A549 (cell line): ENCODE measurements at regions not wholly inside any gene's neighbourhood (a gene's known extent, or its start where the extent isn't known, plus 50 kb on each side); places are given as distances from the start of the nearest gene placed in this dataset.

Experiments used
- ATAC-seq, 2 experiments: fragments of 200-7000 bp in 1 of 2; fragments of >200 bp in 1 of 2; cut with Nextera tagmentation in 1 of 2; cut with Tn5 transposase in 1 of 2; 3 replicates each; pipeline versions ENCODE4 v1.8.0 to v1.9.1; 2018 to 2020; ENCODE audit warnings: mild to moderate bottlenecking in 1 of 2, moderate library complexity in 1 of 2
- CTCF ChIA-PET: fragments of 300-600 bp; sonication (Branson Sonifier 250); formaldehyde crosslinking; extraction: SDS; loops from one replicate; lab custom pipeline; 2021; ENCODE audit warnings: antibody characterized with exemption, inconsistent platforms; lab: Yijun Ruan, JAX
- POLR2A ChIA-PET: fragments of 350-600 bp; formaldehyde crosslinking; extraction: SDS; loops from one replicate; lab custom pipeline; 2021; ENCODE audit warnings: antibody characterized with exemption, inconsistent platforms; lab: Yijun Ruan, JAX
- DNase-seq, 2 experiments: peaks; one replicate each; pipeline versions ENCODE4 v3.0.0 to v3.0.0-alpha.2; 2011 to 2016; ENCODE audit warnings: low read depth in 1 of 2, low spot score in 1 of 2
- FAIRE-seq: peaks from 2 replicates; lab custom pipeline; 2011; peaks lifted over from hg19 to GRCh38; lab: Jason Lieb, UNC
- H3K27ac ChIP-seq, 2 experiments: fragments of >200 bp; sonication (Bioruptor Twin); formaldehyde crosslinking; 3 replicates each; pipeline ENCODE4 v1.5.1; 2016 to 2017
- H3K4me1 ChIP-seq: fragments of >200 bp; sonication (Bioruptor Twin); formaldehyde crosslinking; 3 replicates; pipeline ENCODE4 v1.6.1; 2016
- H3K4me2 ChIP-seq: fragments of >200 bp; sonication (Bioruptor Twin); formaldehyde crosslinking; 3 replicates; pipeline ENCODE4 v1.6.1; 2016
- H3K4me3 ChIP-seq: fragments of >200 bp; sonication (Bioruptor Twin); formaldehyde crosslinking; 3 replicates; pipeline ENCODE4 v1.5.1; 2016
- H3K9me3 ChIP-seq: fragments of >200 bp; sonication (Bioruptor Twin); formaldehyde crosslinking; 3 replicates; pipeline ENCODE4 v1.6.1; 2016
- BCL3 ChIP-seq: fragments of >200 bp; sonication (Bioruptor Twin); formaldehyde crosslinking; IDR thresholded peaks from 3 replicates; pipeline ENCODE4 v1.6.1; 2016
- BHLHE40 ChIP-seq: IDR thresholded peaks from 2 replicates; pipeline ENCODE4 v1.6.1; 2012; ENCODE audit warnings: low read depth, low read length, inconsistent platforms
- CBX2 ChIP-seq: fragments of 200-600 bp; sonication (generic); IDR thresholded peaks from 2 replicates; pipeline ENCODE4 v1.6.1; 2016; ENCODE audit warnings: low read depth, mild to moderate bottlenecking, borderline replicate concordance
- CTCF ChIP-seq: fragments of >200 bp; sonication (Bioruptor Twin); formaldehyde crosslinking; IDR thresholded peaks from 3 replicates; pipeline ENCODE4 v1.5.1; 2016
- EHF ChIP-seq: fragments of 250-450 bp; sonication (Bioruptor Pico); IDR thresholded peaks from 2 replicates; pipeline ENCODE4 v1.5.0; 2020; ENCODE audit warnings: mild to moderate bottlenecking
- EHMT2 ChIP-seq: fragments of 200-600 bp; sonication (generic); IDR thresholded peaks from 2 replicates; pipeline ENCODE4 v1.6.1; 2016; ENCODE audit warnings: antibody characterized with exemption, low read depth, mild to moderate bottlenecking, moderate library complexity
- EP300 ChIP-seq, 2 experiments: fragments of >200 bp; sonication (Bioruptor Twin); formaldehyde crosslinking; IDR thresholded peaks; 2 replicates in 1 of 2; 3 replicates in 1 of 2; pipeline ENCODE4 v1.6.1; 2016 to 2017
- HDAC2 ChIP-seq: fragments of 200-600 bp; sonication (generic); IDR thresholded peaks from 2 replicates; pipeline ENCODE4 v1.6.1; 2016
- HOXB13 ChIP-seq: fragments of 250-450 bp; sonication (Bioruptor Pico); IDR thresholded peaks from 2 replicates; pipeline ENCODE4 v1.5.0; 2020; ENCODE audit warnings: low read depth, mild to moderate bottlenecking, moderate library complexity
- KDM1A ChIP-seq: fragments of 200-600 bp; sonication (generic); IDR thresholded peaks from 2 replicates; pipeline ENCODE4 v1.6.1; 2016; ENCODE audit warnings: low read depth, mild to moderate bottlenecking
- MAFK ChIP-seq: fragments of 450-650 bp; IDR thresholded peaks from 2 replicates; pipeline ENCODE4 v1.6.1; 2014; ENCODE audit not compliant: partially characterized antibody
- NFE2L2 ChIP-seq: fragments of 150-350 bp; conservative IDR thresholded peaks from 2 replicates; pipeline ENCODE4 v1.6.1; 2014; ENCODE audit warnings: low read length
- NR3C1 ChIP-seq: fragments of >200 bp; sonication (Bioruptor Twin); formaldehyde crosslinking; IDR thresholded peaks from 3 replicates; pipeline ENCODE4 v1.6.1; 2017
- PHF8 ChIP-seq: fragments of 200-600 bp; sonication (generic); IDR thresholded peaks from 2 replicates; pipeline ENCODE4 v1.6.1; 2016; ENCODE audit warnings: low read depth, mild to moderate bottlenecking, antibody characterized with exemption, moderate library complexity, borderline replicate concordance
- RFX5 ChIP-seq: fragments of 450-650 bp; IDR thresholded peaks from 2 replicates; pipeline ENCODE4 v1.7.1; 2014; ENCODE audit warnings: antibody characterized with exemption, mild to moderate bottlenecking, moderate library complexity
- TFCP2L1 ChIP-seq: fragments of 250-450 bp; sonication (Bioruptor Pico); IDR thresholded peaks from 2 replicates; pipeline ENCODE4 v1.5.0; 2021; ENCODE audit warnings: mild to moderate bottlenecking
- ZNF302 ChIP-seq: fragments of 250-450 bp; sonication (Bioruptor Pico); IDR thresholded peaks from 2 replicates; pipeline ENCODE4 v1.9.0; 2021; ENCODE audit warnings: inconsistent platforms, mild to moderate bottlenecking, moderate library complexity
- WGBS: methylation state at CpG from one replicate; pipeline ENCODE4 v1.1.6; 2017; ENCODE audit errors: missing lambda C conversion rate; 5-methylcytosine and 5-hydroxymethylcytosine counted together

- ChIA-PET POLR2A (no interaction called here), CTCF (interaction anchor here (0.8 to 2.2 kb wide), 2 partner anchors 30 to 119 kb away, joined by 3 to 9 read pairs; no protein-coding TSS in a partner anchor)
- ATAC-seq: no peak
- H3K4me3 ChIP-seq: no peak overlapping the region
- H3K4me1 ChIP-seq: peaks cover 29% of the 10 kb centered on the region
- TF ChIP-seq RFX5 (no peak), CBX2 (no peak), KDM1A (no peak), BHLHE40 (no peak), TFCP2L1 (CRISPR knock-in tag) (no peak), CTCF (no peak), PHF8 (no peak), HOXB13 (CRISPR knock-in tag) (no peak), BCL3 (no peak), EHMT2 (no peak), HDAC2 (no peak), EP300 (IDR thresholded peaks at IDR 0.05) (no peak)
- TF ChIP-seq, all 56 proteins: peak for 0
- FAIRE-seq: no peak
- WGBS: 95% methylated on average over 16 of the region's 16 CpGs
- no peaks in the 10 kb centered on the region for H3K9me3 ChIP-seq
- H3K27ac ChIP-seq: peak overlapping the region in 1 of 2 experiments; percentile 48; a peak in 1 of 6 replicates
- no peak for DNase-seq
- no peak overlapping the region for H3K4me2 ChIP-seq
Observed at GRCh38 chr10:33036670-33037069, 78.6 kb upstream of the ITGB1 start.

- no peak for TF ChIP-seq EHF (CRISPR knock-in tag)
- TF ChIP-seq ZNF302 (CRISPR knock-in tag): no peak
- no peak for TF ChIP-seq MAFK
- TF ChIP-seq NR3C1: no peak
- TF ChIP-seq NFE2L2: no peak
- TF ChIP-seq HDAC2: no peak
- Histone ChIP-seq H3K4me3 (no peak overlapping the region), H3K9me3 (no peaks in the 10 kb centered on the region), H3K27ac (peak overlapping the region in 1 of 2 experiments; percentile 44; a peak in 1 of 6 replicates), H3K4me1 (peaks cover 31% of the 10 kb centered on the region), H3K4me2 (no peak overlapping the region)
- WGBS: 76% methylated on average over 3 of the region's 3 CpGs
- ChIA-PET POLR2A (no interaction called here), CTCF (interaction anchor here (1.9 kb wide), 1 partner anchor 120 kb away, joined by 5 read pairs; no protein-coding TSS in a partner anchor)
- no peak for ATAC-seq
- no peak for DNase-seq
- no peak for FAIRE-seq
Observed at GRCh38 chr10:33035411-33035810, 77.4 kb upstream of the ITGB1 start.

GRCh38 chr10:33034931-33035330, 76.9 kb upstream of the ITGB1 start:
- H3K27ac ChIP-seq: peak overlapping the region in 1 of 2 experiments; percentile 87; a peak in 3 of 6 replicates
- ATAC-seq: no peak
- no peak for FAIRE-seq
- 100% methylated on average over 1 of the region's 1 CpG for WGBS
- DNase-seq: no peak
- no peak overlapping the region for H3K4me3 ChIP-seq
- H3K4me2 ChIP-seq: no peak overlapping the region
- POLR2A ChIA-PET: no interaction called here
- H3K9me3 ChIP-seq: no peaks in the 10 kb centered on the region
- H3K4me1 ChIP-seq: peaks cover 31% of the 10 kb centered on the region
- TF ChIP-seq BCL3: no peak
- CTCF ChIA-PET: interaction anchor here (1.9 kb wide), 1 partner anchor 121 kb away, joined by 5 read pairs; no protein-coding TSS in a partner anchor
